Kidney (tissue), 13 donors: ENCODE measurements at regions not wholly inside any gene's neighbourhood (a gene's known extent, or its start where the extent isn't known, plus 50 kb on each side); places are given as distances from the start of the nearest gene placed in this dataset.

Experiments used
- DNase-seq, 5 donors: peaks; one replicate each; pipeline ENCODE4 v3.0.0-alpha.2; 2013 to 2020
- FAIRE-seq: peaks from 2 replicates; lab custom pipeline; 2012; peaks lifted over from hg19 to GRCh38; lab: Jason Lieb, UNC
- H3K27ac ChIP-seq, 2 donors: one replicate each; pipeline ENCODE4 v1.7.0; 2013; ENCODE audit warnings: low read depth in 2 of 2, low read length in 2 of 2, inconsistent platforms in 1 of 2
- H3K27me3 ChIP-seq: one replicate; pipeline ENCODE4 v1.7.1; 2013; ENCODE audit warnings: low read length, inconsistent platforms; ENCODE audit not compliant: control insufficient read depth, insufficient read depth
- H3K36me3 ChIP-seq, 3 donors: one replicate each; pipeline versions ENCODE4 v1.7.0 to v1.7.1; 2013; ENCODE audit warnings: low read length in 3 of 3, control low read depth in 1 of 3, inconsistent platforms in 1 of 3; ENCODE audit not compliant: insufficient read depth in 3 of 3, control insufficient read depth in 2 of 3
- H3K4me1 ChIP-seq, 3 donors: one replicate each; pipeline versions ENCODE4 v1.7.0 to v1.7.1; 2013; ENCODE audit warnings: low read length in 3 of 3, inconsistent platforms in 1 of 3, low read depth in 1 of 3; ENCODE audit not compliant: control insufficient read depth in 2 of 3, insufficient read depth in 2 of 3
- H3K4me3 ChIP-seq, 3 donors: one replicate each; pipeline versions ENCODE4 v1.7.0 to v1.8.1; 2013; ENCODE audit warnings: low read length in 3 of 3, control low read depth in 1 of 3, inconsistent platforms in 1 of 3
- H3K9ac ChIP-seq, 3 donors: one replicate each; pipeline versions ENCODE4 v1.7.0 to v1.7.1; 2013; ENCODE audit warnings: low read length in 3 of 3, control low read depth in 1 of 3, inconsistent platforms in 1 of 3
- H3K9me3 ChIP-seq, 3 donors: one replicate each; pipeline versions ENCODE4 v1.7.0 to v1.7.1; 2013; ENCODE audit warnings: low read length in 3 of 3, control low read depth in 1 of 3, inconsistent platforms in 1 of 3; ENCODE audit not compliant: control insufficient read depth in 2 of 3, insufficient read depth in 1 of 3
- intact Hi-C: fragments of 100-400 bp; cut with DNase I; formaldehyde crosslinking; loops from one replicate; pipeline ENCODE4 v1.11.1; 2022
- TF ChIP-seq, protein P1 (sequence below): IDR thresholded peaks from 3 replicates; pipeline ENCODE4 v1.5.1; 2012; ENCODE audit warnings: mild to moderate bottlenecking, moderate library complexity, borderline replicate concordance; ENCODE audit not compliant: insufficient read depth; ENCODE audit errors: extremely low read depth
- donor health status: control.
- donor health status: control.
- donor health status: control.
- donor health status: control.
- donor health status: control.
- donor health status: DM: yes; HTN: yes; CAD: no.
- donor health status: Normal renal cell carcinoma (clear cell type).

DNA sequence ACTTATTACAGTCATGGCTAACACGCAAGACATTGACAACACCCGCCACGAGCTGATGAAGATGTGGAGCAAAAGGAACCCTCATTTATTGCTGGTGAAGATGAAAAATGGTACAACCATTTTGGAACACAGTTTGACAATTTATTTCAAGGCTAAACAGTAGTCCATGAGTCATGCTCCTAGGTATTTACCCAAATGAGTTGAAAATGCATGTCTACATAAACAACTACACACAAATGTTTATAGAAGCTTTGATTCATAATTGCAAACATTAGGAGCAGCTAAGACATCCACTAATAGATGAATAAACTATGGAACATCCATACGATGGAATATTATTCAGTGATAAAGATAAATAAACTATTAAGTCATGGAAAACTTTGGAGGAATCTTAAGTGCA, 580.1 kb downstream of the RAPGEF2 start:
- TF ChIP-seq, protein P1, sequence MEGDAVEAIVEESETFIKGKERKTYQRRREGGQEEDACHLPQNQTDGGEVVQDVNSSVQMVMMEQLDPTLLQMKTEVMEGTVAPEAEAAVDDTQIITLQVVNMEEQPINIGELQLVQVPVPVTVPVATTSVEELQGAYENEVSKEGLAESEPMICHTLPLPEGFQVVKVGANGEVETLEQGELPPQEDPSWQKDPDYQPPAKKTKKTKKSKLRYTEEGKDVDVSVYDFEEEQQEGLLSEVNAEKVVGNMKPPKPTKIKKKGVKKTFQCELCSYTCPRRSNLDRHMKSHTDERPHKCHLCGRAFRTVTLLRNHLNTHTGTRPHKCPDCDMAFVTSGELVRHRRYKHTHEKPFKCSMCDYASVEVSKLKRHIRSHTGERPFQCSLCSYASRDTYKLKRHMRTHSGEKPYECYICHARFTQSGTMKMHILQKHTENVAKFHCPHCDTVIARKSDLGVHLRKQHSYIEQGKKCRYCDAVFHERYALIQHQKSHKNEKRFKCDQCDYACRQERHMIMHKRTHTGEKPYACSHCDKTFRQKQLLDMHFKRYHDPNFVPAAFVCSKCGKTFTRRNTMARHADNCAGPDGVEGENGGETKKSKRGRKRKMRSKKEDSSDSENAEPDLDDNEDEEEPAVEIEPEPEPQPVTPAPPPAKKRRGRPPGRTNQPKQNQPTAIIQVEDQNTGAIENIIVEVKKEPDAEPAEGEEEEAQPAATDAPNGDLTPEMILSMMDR = no peak
- FAIRE-seq (no peak), DNase-seq (no peak)

DNA sequence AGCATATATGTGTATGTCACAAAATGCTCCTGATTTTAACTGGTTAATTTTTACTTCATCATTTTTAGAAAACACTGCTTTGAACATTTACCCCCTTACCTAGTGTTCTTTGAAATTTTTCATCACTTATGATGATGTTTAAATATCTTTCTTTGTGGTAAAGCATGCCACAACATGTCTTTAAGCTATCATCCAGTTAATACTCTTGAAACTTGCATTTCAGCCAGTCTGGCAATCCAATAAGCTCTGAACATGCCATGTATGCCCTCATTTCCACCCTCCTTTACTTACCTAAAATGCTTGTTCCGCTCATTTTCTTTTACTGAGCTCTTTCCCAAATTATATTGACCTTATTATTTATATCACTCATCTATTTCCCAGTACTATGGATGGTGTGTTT, 581.2 kb downstream of the RAPGEF2 start:
- FAIRE-seq = no peak
- TF ChIP-seq, protein P1 = no peak

More for the DNA sequence above, 580.1 kb downstream of the RAPGEF2 start:
- Histone ChIP-seq H3K27ac (no peak overlapping the region), H3K27me3 (no peaks in the 10 kb centered on the region), H3K4me3 (no peak overlapping the region), H3K9ac (no peak overlapping the region), H3K4me1 (no peaks in the 10 kb centered on the region), H3K36me3 (no peaks in the 10 kb centered on the region), H3K9me3 (peaks cover 0 to 2% (median 0%) of the 10 kb centered on the region in 3 donors)
- intact Hi-C loops = no loop called here

DNA sequence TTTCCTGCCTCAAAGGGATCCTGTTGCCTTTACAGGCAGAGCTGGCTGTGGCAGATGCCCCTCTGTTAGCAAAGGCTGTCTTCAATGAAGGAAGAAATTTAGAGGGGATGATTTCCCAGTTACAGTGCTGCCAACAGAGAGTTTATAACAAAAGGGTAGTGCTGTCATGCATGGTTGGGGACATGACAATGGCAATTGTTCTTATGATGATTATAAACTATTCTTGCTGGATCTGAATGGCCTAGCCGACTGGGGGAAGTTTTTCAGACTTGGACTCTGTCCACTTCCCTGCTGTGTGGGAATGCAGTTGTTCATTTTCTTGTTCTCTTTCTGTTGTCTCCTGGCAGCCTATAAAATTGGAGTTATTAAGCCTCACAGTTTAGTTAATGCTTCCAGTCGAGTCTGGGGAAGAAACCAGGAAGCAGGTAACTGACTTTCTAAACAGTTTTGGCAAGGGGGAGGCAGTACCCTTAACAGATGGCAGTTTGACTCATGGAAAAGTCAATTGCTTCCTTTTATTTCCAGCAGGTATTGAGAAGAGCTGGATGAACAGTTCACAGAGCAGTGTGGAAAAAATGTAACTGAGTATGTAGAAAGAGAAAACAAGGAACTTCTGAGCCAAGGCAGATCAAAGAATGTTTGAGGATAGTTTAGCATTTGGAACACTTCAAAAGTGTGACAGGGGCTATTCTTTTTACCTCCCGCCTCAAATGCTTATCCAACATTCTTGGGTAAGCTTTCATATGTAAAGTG, 582.6 kb downstream of the RAPGEF2 start:
- Histone ChIP-seq H3K27me3 (no peaks in the 10 kb centered on the region), H3K27ac (no peak overlapping the region), H3K36me3 (no peaks in the 10 kb centered on the region), H3K4me3 (no peak overlapping the region), H3K9me3 (peaks cover 0 to 2% (median 0%) of the 10 kb centered on the region in 3 donors), H3K4me1 (no peaks in the 10 kb centered on the region), H3K9ac (no peak overlapping the region)
- DNase-seq (peak in 1 of 5 donors; percentile 8), FAIRE-seq (no peak)
- intact Hi-C loops = no loop called here
- TF ChIP-seq, protein P1 = no peak

More for the DNA sequence above, 581.2 kb downstream of the RAPGEF2 start:
- Histone ChIP-seq H3K27ac (no peak overlapping the region), H3K4me3 (no peak overlapping the region), H3K27me3 (no peaks in the 10 kb centered on the region), H3K4me1 (no peaks in the 10 kb centered on the region), H3K9ac (no peak overlapping the region), H3K9me3 (peaks cover 0 to 2% (median 0%) of the 10 kb centered on the region in 3 donors), H3K36me3 (no peaks in the 10 kb centered on the region)
- intact Hi-C loops = no loop called here
- DNase-seq = no peak

DNA sequence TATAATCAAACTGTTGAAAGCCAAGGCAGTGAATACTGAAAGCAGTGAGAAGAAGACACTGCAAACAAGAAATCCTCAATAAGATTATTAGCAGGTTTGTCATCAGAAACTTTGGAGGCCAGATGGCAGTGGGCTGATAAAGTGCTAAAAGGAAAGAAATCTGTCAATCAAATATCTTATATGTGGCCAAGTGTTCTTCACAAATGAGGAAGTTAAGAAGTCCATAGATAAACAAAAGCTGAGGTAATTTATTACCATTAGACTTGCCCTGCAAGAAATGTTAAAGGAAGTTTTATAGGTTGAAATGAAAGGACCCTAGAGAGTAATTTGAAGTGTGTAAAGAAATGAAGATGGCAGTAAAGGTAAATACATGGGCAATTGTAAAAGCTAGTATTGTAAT, 586.6 kb downstream of the RAPGEF2 start:
- H3K27me3 ChIP-seq = no peaks in the 10 kb centered on the region
- no peak overlapping the region for H3K9ac ChIP-seq
- peaks cover 0 to 12% (median 2%) of the 10 kb centered on the region in 3 donors for H3K9me3 ChIP-seq
- intact Hi-C loops = no loop called here
- FAIRE-seq (no peak), DNase-seq (no peak)
- no peak overlapping the region for H3K27ac ChIP-seq
- no peaks in the 10 kb centered on the region for H3K4me1 ChIP-seq
- TF ChIP-seq, protein P1 = no peak
- H3K36me3 ChIP-seq = no peaks in the 10 kb centered on the region
- H3K4me3 ChIP-seq = no peak overlapping the region
